HL-60 (cell line): ENCODE measurements at regions not wholly inside any gene's neighbourhood (a gene's known extent, or its start where the extent isn't known, plus 50 kb on each side); places are given as distances from the start of the nearest gene placed in this dataset.

Experiments used
- SPI1 ChIP-seq: IDR thresholded peaks from 2 replicates; pipeline ENCODE4 v1.6.1; 2012; ENCODE audit warnings: low read depth, mild to moderate bottlenecking, borderline replicate concordance
- TF ChIP-seq, protein P1 (sequence below): IDR thresholded peaks from one replicate; pipeline ENCODE4 v1.5.1; 2011; ENCODE audit warnings: low read length, control low read depth, inconsistent platforms; ENCODE audit not compliant: insufficient read depth

DNA sequence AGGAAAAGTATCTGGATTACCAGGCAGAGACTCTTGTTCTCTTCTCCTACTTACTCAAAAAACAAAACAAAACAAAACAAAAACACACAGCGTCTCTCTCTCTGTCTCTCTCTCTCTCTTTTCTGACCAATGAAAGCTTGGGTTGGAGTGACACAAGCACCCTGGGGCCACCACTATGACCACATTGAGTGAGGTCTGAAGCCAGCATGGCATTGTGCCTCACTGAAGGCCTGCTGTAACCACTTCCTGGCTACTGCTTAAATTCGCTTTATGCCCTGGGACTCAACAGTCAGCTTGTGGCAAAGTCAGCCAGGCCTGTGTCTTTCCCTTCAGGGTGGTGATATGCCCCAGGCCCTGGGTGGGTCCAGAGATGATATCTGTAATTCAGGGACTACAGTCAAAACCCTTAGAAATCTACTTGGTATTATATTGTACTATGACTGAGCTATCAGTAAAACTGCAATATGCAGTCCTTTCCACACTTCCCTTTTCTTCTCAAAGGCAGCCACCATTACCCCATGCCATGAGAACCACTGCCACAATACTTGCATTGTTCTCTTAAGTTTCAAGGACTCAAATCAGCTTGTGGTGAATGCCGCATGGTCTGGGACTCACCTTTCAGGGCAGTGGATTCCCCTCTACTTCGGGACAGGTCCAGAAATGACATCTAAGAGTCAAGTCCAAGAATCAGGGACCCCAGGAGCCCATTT lies 606.8 kb upstream of the KLHL4 start:
- TF ChIP-seq, protein P1, sequence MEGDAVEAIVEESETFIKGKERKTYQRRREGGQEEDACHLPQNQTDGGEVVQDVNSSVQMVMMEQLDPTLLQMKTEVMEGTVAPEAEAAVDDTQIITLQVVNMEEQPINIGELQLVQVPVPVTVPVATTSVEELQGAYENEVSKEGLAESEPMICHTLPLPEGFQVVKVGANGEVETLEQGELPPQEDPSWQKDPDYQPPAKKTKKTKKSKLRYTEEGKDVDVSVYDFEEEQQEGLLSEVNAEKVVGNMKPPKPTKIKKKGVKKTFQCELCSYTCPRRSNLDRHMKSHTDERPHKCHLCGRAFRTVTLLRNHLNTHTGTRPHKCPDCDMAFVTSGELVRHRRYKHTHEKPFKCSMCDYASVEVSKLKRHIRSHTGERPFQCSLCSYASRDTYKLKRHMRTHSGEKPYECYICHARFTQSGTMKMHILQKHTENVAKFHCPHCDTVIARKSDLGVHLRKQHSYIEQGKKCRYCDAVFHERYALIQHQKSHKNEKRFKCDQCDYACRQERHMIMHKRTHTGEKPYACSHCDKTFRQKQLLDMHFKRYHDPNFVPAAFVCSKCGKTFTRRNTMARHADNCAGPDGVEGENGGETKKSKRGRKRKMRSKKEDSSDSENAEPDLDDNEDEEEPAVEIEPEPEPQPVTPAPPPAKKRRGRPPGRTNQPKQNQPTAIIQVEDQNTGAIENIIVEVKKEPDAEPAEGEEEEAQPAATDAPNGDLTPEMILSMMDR: no peak
- peak; percentile 50; the same call in 1 of the 2 replicates for TF ChIP-seq SPI1
